GM21723 (cell line): ENCODE measurements at regions not wholly inside any gene's neighbourhood (a gene's known extent, or its start where the extent isn't known, plus 50 kb on each side); places are given as distances from the start of the nearest gene placed in this dataset.

Experiments used
- ATAC-seq: cut with Tn5 transposase; IDR thresholded peaks from one replicate; pipeline ENCODE4 v1.9.1; 2021; ENCODE audit warnings: mild to moderate bottlenecking, moderate library complexity; ENCODE audit not compliant: unreplicated experiment

DNA sequence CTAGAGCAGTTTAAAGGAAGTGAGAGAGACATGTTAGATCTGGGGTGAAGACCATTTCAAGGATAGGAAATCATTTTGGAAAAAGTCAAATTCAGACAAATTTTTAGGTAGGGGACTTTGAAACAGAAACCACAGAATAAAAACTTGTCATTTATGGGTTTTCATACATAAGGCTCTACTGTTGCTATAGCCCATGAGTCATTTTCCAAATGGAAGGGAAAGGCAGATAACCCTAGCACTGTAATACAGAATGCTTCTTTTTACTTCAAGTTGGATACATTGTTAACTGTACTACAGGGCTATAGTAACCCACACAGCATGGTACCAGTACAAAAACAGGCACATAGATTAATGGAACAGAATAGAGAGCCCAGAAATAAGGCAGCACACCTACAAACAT is 455.4 kb downstream of the EBF1 start:
- no peak for ATAC-seq

DNA sequence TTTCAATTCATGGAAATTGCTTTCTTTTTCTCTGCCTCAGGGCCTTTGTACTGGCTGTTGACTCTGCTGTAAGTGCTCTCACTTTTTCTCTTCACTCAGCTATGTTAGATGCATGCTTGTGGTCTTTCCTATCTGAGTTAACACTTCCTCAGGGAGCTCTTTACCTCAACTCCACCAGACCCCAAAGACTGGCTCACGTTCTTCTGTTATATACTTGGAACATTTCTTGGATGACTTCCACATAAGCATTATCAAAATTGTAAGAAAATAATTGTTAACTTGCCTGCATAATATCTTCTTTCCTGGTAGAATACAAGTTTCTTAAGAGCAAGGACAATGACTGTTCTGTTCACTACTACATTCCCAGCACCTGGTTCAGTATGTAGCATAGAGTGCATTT is 455.9 kb downstream of the EBF1 start:
- ATAC-seq: no peak

DNA sequence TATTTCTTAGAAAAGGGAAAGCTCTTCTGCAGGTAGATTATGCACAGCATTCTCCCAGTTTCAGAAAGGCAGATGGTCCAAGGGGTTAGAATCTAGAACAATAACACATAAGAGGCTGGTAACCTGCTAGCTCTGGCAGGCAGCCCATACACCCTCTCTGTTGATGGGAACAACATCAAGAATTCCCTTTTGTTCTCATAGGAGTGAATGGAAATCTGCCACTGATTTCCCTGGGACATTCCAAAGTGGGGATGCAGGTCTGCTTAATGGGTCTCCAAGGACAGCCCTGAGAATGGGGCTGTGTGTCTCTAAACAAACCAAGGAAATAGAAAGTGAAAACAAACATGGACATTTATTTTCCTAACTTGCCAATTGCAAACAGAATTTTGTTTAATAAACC is 456.8 kb downstream of the EBF1 start:
- no peak for ATAC-seq

DNA sequence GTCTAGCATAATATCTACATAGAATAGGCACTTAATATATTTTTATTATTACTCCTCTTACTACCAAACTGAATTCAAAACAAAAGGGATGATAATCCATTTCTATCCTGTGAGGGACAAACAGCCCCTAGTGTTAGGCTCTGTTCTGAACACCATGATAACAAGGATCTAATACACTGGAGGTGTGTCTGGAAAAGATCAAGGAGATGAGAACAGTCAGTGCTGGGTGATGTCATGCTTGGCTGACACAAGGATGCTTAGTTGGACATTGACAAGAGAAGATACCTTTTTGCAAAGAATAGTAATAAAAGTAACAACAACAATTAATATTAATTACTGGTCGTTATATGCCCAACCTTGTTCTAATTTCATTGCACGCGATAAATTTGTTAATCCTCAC is 458.7 kb downstream of the EBF1 start:
- ATAC-seq: no peak

DNA sequence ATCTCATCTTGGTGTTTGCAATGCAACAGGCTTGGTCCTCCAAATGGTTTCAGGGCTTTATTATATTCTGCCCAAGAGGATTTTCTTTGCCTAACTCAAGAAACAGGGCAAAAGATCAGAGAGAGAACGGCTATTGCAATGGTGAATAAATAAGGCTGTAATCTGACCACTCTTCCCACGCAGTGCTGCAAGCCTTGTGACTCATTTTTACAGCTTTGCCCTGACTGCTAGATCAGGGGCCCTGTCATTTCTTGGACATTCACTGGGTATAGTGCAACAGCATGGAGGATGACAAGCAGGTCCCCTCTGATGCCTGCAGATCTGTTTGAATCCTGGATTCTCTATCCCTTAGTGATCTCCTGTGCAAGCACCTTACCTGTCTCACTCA is 459.1 kb downstream of the EBF1 start:
- no peak for ATAC-seq

DNA sequence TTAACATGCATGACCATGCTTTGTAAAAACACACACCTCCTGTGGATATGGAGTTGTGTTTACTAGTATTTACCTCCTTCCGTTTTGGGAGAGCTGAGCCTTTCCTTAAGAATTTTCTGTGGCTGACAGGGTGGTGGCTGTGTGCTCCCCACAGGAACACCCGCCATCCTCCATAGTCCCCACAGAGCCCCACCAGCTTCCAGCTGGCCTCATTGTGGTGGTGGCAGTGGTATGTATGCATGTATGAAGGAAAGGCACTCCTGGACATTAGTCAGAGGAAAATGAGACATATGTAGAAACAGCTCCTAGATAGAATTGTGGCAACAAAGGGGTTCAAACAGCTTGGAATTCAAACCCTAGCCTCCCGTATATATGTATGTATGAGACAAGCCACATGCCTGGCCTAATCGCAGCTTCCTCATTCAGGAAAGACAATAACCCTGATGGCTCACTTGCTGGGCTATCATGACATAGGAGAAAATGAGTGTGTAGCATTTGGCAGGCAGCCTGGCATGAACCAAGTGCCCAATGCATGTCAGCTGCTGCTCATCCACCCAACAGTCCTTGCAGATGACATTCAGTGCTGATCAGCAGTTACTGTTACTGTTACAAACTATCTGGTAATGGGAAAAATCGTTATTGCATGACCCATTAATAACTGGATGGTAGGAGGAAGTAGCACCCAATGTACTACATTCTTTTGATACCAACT is 459.7 kb downstream of the EBF1 start:
- no peak for ATAC-seq

DNA sequence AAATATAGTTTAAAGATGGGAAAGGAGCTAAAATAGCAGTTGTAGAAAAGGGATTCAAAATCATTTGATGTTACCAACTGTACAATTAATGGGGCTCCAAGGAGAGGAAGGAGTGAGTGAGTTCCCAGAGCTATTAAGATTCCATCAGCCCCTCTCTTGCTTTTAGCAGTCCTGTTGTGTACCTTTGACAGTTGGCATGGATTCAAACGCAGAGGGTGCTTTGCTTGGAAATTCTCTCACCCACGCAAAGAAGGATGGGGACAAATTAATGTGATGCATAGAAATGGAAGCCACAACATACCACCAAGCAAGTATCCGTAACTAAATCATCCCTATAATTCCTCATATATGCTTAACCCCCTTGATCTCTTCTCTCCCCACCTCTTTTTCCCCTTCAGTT is 461.3 kb downstream of the EBF1 start:
- no peak for ATAC-seq

DNA sequence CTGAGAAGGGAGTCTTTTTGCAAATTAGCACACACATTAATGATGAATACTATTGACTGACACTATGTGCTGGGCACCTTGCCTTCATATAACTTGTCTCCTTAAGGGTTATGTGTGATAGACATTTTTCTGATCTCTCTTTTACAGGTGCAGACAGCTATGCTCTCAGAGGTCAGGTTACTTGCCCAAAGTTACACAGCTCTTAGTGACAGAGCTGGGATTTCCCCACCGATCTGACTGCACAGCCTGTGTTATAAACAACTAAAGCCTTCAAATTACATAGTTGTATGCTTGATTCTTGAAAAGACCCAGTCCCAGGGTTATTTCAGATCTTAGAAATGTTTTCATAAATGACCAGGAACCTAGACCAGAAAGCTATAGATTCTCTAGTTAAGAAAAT is 462.7 kb downstream of the EBF1 start:
- ATAC-seq: no peak

DNA sequence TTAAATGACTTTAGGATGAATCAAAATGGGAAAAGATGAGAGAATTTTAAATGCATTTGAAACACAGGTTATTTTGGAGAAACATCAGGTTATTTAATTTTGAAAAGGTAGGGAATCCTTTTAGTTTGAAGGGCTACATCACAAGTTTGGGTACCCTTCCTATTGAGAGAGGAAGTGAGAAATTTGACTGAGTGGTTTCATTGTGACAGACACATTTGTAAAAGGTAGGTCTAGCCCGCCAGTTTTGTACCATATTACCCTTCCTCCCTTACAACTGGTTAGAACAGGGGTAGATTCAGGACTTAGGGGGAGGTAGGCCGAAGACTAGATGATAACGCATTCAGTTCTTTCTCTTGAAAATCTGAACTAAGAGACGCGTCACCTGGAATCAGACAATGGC is 464.2 kb downstream of the EBF1 start:
- no peak for ATAC-seq

DNA sequence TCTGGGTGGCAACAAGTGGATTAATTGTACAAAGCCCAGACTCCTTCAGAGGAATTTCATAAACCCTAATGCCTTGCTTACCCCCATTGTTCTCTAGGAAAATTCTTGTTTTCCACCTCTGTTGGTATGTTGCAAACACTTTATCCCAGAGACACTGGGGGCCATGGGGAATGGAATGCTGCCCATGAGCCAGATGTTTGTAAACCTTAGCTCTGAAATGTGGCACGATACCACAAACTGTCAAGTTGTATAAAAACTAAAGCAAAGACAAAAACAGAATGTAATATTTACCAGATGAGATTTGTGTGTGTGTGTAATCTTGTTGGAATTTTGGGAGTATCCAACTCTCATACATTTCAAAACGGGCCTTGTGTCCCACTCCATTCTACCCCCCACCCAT is 465.0 kb downstream of the EBF1 start:
- no peak for ATAC-seq

DNA sequence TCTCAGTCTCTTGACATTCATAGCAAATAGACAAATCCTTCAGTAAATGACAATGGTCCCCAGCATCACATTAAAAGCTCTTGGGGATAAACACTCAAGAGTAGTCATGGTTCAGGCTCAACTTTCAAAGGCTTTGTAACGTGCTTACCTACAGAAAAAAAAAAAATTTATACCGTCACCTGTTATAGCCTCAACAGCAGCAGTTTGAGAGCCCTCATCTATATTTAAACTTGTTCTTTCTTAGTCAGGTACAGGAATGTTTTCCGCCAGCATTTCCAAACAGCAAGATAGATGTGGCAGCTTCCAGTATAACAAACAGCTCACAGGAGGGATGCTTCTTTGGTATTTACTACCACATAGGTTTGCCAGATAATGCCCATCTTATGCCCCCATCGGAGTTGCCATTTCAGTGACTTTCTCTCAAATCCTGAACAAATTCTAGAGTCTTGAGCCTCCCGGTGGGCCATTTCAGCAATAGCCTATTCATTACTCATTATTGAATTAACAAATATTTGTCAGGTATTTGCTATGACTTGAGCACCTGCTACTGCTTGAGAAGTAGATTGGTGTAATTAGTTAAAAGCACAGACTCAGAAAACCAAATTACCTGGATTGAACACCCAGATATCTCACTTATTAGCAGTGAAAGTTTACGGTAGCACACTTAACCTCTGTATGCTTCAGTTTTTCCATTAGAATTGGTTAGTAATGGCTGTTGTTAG is 470.0 kb downstream of the EBF1 start:
- no peak for ATAC-seq

DNA sequence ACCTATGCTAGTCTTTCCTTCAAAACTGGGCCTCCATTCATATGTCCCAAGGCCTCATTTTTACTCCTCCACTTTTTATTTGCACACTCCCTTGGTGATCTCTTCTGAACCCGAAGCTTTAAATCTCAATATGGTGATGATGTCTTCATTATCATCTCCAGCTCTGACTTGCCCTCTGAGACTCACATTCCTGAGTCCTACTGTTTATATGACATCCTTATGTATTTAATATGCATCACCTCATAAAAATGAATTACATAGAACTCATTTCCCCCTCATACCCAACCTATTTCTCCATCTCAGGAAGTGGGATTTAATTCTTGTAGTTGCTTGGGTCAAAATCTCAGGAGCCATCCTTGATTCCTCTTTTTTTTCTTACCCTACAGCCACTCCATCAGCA is 473.0 kb downstream of the EBF1 start:
- ATAC-seq: no peak

DNA sequence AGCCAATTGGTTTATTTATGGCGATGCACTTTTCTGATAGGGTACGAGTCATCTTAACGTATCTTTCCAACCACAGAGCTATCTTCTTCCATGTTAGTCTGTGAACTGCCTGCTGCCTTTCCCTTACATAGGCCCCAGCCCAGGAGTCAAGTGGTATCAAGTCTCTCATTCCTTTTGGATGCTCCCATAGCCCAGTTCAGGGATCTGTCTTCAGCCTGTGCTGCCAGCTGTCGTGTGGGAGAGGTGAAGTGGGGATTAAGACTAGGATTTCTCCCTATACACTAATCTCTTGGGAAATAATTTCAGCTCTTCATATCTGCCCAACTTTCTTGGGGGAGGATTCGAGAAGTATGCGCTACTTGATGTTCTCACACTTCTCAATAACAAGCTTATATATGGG is 475.7 kb downstream of the EBF1 start:
- no peak for ATAC-seq

DNA sequence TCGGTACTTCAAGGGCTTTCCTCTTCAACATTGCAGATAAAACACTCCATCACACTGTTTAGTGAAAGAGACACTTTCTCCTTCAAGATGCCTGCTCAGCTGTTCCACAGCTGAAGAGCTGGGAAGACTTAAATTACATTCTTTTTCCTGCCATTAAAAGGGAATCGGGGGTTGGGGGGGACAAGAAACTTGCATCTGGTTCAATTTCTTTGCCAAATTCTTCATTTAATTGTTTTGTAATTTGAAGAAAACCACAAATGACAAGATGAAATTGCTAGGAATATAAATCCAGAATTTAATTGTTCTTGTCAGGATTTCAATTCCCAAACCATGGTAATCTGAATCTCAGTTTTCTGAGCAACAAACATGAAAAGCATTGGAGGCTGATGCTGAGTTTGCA is 478.3 kb downstream of the EBF1 start:
- no peak for ATAC-seq

DNA sequence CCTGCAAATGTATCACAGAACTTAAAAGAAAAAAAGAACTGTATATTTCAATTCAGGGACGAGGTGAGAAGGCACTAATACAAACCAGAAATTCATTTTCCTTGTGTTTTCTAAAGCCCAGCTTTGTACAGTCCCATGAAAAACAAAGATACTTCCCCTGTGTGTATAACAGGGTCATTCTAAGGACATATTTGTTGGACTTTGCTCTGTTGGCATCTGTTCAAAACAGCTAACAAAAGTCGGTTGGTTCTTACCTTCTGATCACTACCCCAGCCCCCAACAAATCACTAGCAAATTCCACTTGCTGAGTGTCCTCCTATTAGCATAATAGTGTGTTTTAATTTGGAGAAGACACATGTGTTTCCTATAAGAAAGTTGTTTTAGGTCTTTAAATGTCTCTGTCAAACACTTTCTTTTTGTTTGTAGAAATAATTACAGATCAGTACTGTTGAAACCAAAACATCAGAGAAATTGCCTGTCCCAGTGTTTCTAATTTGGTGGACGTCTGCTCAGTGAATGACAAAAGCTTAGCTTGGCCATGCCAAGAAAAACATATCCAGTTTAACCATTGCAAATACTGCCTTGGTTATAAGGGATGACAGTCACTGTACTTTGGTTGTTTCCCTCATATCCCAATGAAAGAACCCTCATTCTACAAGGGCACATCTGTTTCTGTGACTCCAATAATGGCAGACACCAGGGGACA is 480.5 kb downstream of the EBF1 start:
- no peak for ATAC-seq

DNA sequence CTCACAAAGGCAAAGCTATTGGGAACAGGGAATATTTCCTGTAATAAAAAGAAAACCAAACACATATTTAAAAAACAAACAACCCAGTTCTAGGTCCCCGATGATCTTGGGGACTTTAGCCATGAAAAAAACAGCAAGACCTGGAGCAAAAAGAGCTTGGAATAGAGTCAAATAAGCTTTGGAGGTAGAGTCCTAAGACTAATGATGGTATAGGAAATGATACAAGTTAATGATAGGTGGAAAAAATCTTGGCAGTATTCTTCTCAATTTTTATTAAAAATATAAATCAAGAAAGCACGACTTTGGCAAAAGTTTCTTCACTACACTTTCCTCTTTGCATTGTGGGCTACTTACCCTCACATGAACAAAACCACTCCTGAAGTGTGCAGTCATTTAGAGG is 481.5 kb downstream of the EBF1 start:
- ATAC-seq: no peak

DNA sequence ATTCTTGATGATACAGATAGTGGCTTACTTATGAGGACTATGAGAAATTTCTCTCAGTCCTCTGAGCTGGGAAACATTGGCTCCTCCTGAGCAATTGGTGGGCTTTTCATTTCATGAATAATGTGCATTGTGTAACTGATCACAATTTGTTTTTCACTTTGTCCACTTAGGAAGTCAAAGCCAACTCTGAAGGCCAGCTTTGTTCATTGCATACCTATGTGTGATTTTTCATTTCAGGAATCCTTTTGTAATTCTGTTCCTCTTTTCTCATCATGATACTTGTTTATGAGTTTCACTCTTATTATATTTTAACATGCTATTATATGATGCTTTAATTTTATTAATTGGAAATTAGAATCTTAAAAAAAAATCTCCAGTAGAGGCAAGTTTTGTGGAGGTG is 483.0 kb downstream of the EBF1 start:
- ATAC-seq: no peak

DNA sequence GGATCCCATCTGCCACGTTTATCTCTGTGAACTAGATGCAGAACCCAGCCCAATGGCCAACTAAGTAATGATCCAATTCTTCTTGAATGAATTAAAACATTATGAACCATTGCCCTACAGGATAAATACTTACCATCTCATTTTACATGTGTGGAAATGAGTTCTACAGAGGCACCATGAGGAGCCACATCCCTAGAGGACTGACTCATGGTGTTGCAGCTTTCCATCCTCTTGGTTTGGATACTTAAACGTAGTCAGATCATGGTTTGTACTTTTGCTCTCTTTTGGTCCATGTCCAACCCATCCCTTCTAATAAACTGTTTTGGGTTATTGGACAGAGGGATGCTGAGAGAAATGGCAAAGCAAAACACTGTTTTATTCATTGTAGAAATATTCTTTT is 484.8 kb downstream of the EBF1 start:
- ATAC-seq: no peak

DNA sequence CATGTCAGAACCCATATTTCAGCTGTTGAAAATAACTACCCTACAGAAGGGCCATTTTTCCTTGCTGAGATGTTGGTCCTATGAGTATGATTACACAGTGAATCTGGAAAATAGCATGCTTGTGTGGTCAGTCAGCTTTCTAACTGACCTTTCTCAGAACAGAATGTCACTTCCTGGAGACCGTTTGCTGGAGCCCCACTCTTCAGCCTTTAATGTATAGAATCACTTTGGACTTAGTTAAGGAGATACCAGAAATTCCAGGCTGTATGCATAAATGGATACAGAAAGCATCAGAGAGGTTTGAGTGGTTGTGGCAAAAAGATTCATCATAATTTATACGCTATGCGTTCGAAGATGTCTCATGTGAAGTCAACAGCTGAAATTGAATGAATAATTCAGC is 488.1 kb downstream of the EBF1 start:
- ATAC-seq: no peak

DNA sequence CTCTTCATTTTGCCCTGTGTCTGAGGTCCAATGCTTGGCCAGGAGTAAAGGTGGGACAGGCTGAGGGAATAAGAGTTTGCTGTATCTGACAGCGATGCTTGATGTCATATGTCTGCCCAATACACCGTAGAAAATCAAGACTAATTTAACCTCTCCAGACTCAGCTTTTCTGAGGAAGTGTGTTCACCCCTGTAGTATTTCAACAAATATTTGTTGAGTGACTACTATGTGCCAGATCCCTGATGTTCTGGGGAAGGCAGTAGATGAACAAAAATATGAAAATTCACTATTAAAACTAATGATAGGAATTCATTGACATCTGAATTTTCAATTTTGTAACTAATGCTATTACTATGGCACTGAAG is 489.7 kb downstream of the EBF1 start:
- no peak for ATAC-seq

DNA sequence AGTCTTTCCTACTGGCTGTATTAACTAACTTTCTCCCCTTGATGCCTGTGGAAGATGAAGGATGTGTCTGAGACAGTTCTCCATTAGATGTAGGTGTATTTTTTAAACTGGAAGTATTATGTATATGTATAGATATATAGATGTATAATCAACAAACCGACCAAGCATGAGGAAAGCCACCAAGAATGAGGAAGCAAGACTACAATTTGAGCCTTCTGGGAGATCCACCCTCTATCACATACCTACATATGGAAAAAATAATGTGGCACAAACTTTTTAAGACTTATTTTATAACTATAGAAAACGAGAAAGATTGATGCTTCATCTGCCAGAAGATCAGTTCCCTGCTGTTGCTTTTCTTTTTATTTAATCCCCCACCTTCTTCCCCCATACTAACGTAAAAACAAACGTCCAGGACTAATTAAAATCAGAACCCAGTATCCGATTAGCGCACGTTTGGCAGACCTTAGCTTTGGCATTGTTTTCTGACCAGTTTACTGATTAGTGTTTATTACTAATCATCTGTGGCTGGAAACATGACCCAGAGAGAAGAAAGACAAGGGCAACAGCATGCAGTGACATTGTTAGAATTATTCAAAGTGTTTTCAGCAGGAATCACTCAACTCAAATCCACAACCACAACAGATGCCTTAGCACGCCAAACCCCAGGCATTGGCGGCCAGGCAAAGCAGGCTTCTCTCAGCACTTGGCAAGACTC is 490.2 kb downstream of the EBF1 start:
- no peak for ATAC-seq

DNA sequence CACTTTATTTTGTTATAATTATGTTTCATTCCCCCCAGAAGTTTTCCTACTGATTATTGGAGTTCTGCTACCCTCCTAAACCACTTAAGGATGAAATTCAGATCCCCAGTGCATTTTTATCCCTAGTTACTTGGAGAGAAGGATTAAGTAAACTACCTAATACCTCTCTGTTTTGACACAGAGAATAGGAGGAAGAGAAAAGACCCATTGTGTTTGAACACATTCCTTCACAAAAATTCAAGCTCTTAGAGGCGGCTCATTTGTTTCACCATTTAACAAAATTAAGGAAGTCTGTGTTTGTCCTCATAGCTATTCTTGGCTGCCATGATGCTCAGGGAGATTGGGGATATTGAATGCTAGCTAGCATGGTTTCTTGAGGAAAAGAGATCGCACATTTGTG is 492.6 kb downstream of the EBF1 start:
- no peak for ATAC-seq
